ENCODE measurements at regions not wholly inside any gene's neighbourhood (a gene's known extent, or its start where the extent isn't known, plus 50 kb on each side); places are given as distances from the start of the nearest gene placed in this dataset.

GRCh38 chr4:138686106-138686835, 329.3 kb upstream of the NOCT start:
- DNase-seq (peak; percentile 67), ATAC-seq (peak; percentile 42 to 64)
- intact Hi-C loops (cut with DNase I), result loop anchor here in 1 of 2 donors (5.0 kb wide), 2 partner anchors 181 to 231 kb away; no protein-coding TSS in a partner anchor

- no peak for ATAC-seq
- DNase-seq, result no peak
- intact Hi-C loops (cut with DNase I), result loop anchor here in 1 of 2 donors (5.0 kb wide), 2 partner anchors 182 to 232 kb away; no protein-coding TSS in a partner anchor
These were observed 330.3 kb upstream of the NOCT start for GRCh38 chr4:138685316-138685715.

GRCh38 chr4:138680989-138681604, 334.5 kb upstream of the NOCT start:
- intact Hi-C loops (cut with DNase I), result loop anchor here in 1 of 2 donors (2.0 to 5.0 kb wide), 3 partner anchors 499 to 646 kb away; no protein-coding TSS in a partner anchor
- DNase-seq, result peak; percentile 84
- peak; percentile 68 to 72 for ATAC-seq

GRCh38 chr4:138680256-138680655, 335.3 kb upstream of the NOCT start:
- DNase-seq, result no peak
- intact Hi-C loops (cut with DNase I), result loop anchor here in 1 of 2 donors (2.0 to 5.0 kb wide), 3 partner anchors 498 to 645 kb away; no protein-coding TSS in a partner anchor

GRCh38 chr4:138678985-138679746, 336.4 kb upstream of the NOCT start:
- DNase-seq, result no peak
- intact Hi-C loops (cut with DNase I), result loop anchor here in 1 of 2 donors (10.0 kb wide), 1 partner anchor 1554 kb away; no protein-coding TSS in a partner anchor
- no peak for ATAC-seq

More at GRCh38 chr4:138680256-138680655, 335.3 kb upstream of the NOCT start:
- ATAC-seq, result no peak

GRCh38 chr4:138677748-138678147, 337.8 kb upstream of the NOCT start:
- intact Hi-C loops (cut with DNase I), result loop anchor here in 1 of 2 donors (10.0 kb wide), 1 partner anchor 1553 kb away; no protein-coding TSS in a partner anchor
- DNase-seq (no peak), ATAC-seq (no peak)

- no peak for ATAC-seq
- intact Hi-C loops (cut with DNase I), result loop anchor here in 1 of 2 donors (10.0 kb wide), 1 partner anchor 1552 kb away; no protein-coding TSS in a partner anchor
- DNase-seq, result no peak
These were observed 338.4 kb upstream of the NOCT start for GRCh38 chr4:138677212-138677611.

- DNase-seq (no peak), ATAC-seq (no peak)
- intact Hi-C loops (cut with DNase I), result loop anchor here in 1 of 2 donors (10.0 kb wide), 1 partner anchor 1551 kb away; no protein-coding TSS in a partner anchor
These were observed 339.9 kb upstream of the NOCT start for GRCh38 chr4:138675685-138676084.

GRCh38 chr4:138674209-138674608, 341.4 kb upstream of the NOCT start:
- ATAC-seq (no peak), DNase-seq (no peak)
- intact Hi-C loops (cut with DNase I), result loop anchor here in 1 of 2 donors (10.0 kb wide), 1 partner anchor 1549 kb away; no protein-coding TSS in a partner anchor

GRCh38 chr4:138673053-138673452, 342.5 kb upstream of the NOCT start:
- no peak for DNase-seq
- ATAC-seq, result no peak
- intact Hi-C loops (cut with DNase I), result loop anchor here in 1 of 2 donors (10.0 kb wide), 1 partner anchor 1548 kb away; no protein-coding TSS in a partner anchor

GRCh38 chr4:138672393-138672976, 343.1 kb upstream of the NOCT start:
- intact Hi-C loops (cut with DNase I), result loop anchor here in 1 of 2 donors (10.0 kb wide), 1 partner anchor 1548 kb away; no protein-coding TSS in a partner anchor
- DNase-seq (no peak), ATAC-seq (no peak)

- DNase-seq, result no peak
- intact Hi-C loops (cut with DNase I), result loop anchor here in 1 of 2 donors (10.0 kb wide), 1 partner anchor 1547 kb away; no protein-coding TSS in a partner anchor
- no peak for ATAC-seq
These were observed 343.9 kb upstream of the NOCT start for GRCh38 chr4:138671606-138672084.

GRCh38 chr4:138671106-138671505, 344.5 kb upstream of the NOCT start:
- intact Hi-C loops (cut with DNase I), result loop anchor here in 1 of 2 donors (10.0 kb wide), 1 partner anchor 1546 kb away; no protein-coding TSS in a partner anchor
- no peak for DNase-seq
- no peak for ATAC-seq

- intact Hi-C loops (cut with DNase I), result loop anchor here in 1 of 2 donors (10.0 kb wide), 1 partner anchor 1546 kb away; no protein-coding TSS in a partner anchor
- no peak for DNase-seq
- ATAC-seq, result no peak
These were observed 344.9 kb upstream of the NOCT start for GRCh38 chr4:138670681-138671080.

- ATAC-seq (no peak), DNase-seq (no peak)
- intact Hi-C loops (cut with DNase I), result loop anchor here (10.0 kb wide), 2 partner anchors 635 to 1545 kb away; no protein-coding TSS in a partner anchor
These were observed 345.9 kb upstream of the NOCT start for GRCh38 chr4:138669479-138670315.

GRCh38 chr4:138668309-138668708, 347.3 kb upstream of the NOCT start:
- no peak for DNase-seq
- intact Hi-C loops (cut with DNase I), result loop anchor here in 1 of 2 donors (10.0 kb wide), 1 partner anchor 634 kb away; no protein-coding TSS in a partner anchor
- peak; percentile 54 to 57 for ATAC-seq

GRCh38 chr4:138666366-138666765, 349.2 kb upstream of the NOCT start:
- intact Hi-C loops (cut with DNase I), result loop anchor here in 1 of 2 donors (10.0 kb wide), 1 partner anchor 632 kb away; no protein-coding TSS in a partner anchor
- DNase-seq, result no peak
- ATAC-seq, result no peak

Measured in left cardiac atrium (tissue), 4 donors.